BJ (cell line): ENCODE measurements at regions not wholly inside any gene's neighbourhood (a gene's known extent, or its start where the extent isn't known, plus 50 kb on each side); places are given as distances from the start of the nearest gene placed in this dataset.

ENCODE experiments used
- CTCF ChIA-PET: fragments of 350-600 bp; formaldehyde crosslinking; extraction: SDS; loops from one replicate; lab custom pipeline; 2021; ENCODE audit warnings: antibody characterized with exemption, inconsistent platforms; lab: Yijun Ruan, JAX
- POLR2A ChIA-PET: fragments of 300-600 bp; sonication (Branson Sonifier 250); formaldehyde crosslinking; extraction: SDS; loops from one replicate; lab custom pipeline; 2021; ENCODE audit warnings: antibody characterized with exemption; lab: Charles Lee
- DNase-seq: peaks from one replicate; pipeline ENCODE4 v3.0.0-alpha.2; 2011; ENCODE audit warnings: low read depth
- H3K27me3 ChIP-seq: 2 replicates; pipeline ENCODE4 v1.6.0; 2011; ENCODE audit warnings: low read length; ENCODE audit not compliant: control insufficient read depth, insufficient read depth
- H3K36me3 ChIP-seq: 2 replicates; pipeline ENCODE4 v1.5.1; 2011; ENCODE audit warnings: low read length; ENCODE audit not compliant: control insufficient read depth, insufficient read depth
- H3K4me3 ChIP-seq: 2 replicates; pipeline ENCODE4 v1.5.1; 2011; ENCODE audit warnings: low read depth, mild to moderate bottlenecking, control low read depth, low read length
- CTCF ChIP-seq: IDR thresholded peaks from 2 replicates; pipeline ENCODE4 v1.5.1; 2011; ENCODE audit warnings: low read depth, mild to moderate bottlenecking, control low read depth, inconsistent platforms, low read length, moderate library complexity; ENCODE audit not compliant: insufficient read depth

DNA sequence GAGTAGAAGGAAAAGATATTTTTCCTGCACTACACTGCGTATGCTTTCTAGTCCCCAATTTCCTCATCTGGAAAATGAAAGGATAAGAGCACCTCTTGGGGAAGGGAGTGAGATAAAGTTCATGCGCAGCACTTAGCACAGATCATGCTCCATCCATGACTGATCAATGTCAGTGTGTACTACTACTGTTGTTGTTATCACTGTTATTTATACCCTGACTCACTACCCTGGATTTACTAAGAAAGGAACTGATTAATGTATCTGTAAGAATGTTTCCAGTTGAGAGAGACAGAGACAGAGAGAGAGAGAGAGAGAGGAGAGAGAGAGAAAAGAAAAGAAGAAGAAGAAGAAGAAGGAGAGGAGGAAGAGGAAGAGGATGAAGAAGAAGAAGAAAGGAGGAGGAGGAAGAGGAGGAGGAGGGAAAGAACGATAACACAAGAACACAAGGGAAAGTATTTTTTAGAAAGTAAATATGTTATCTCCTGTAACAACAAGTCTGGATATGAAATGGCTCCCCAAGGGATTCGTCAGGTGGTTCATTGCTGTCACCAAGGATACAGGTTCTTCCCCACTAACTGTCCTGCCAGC lies 212.2 kb upstream of the PROK2 start:
- DNase-seq: no peak
- Histone ChIP-seq H3K4me3 (no peak overlapping the region), H3K27me3 (no peaks in the 10 kb centered on the region), H3K36me3 (no peaks in the 10 kb centered on the region)
- ChIA-PET CTCF (interaction anchor here (2.1 kb wide), 1 partner anchor 8 kb away, joined by 5 read pairs; no protein-coding TSS in a partner anchor), POLR2A (no interaction called here)
- TF ChIP-seq CTCF: no peak

- Histone ChIP-seq H3K4me3 (no peak overlapping the region), H3K36me3 (no peaks in the 10 kb centered on the region), H3K27me3 (no peaks in the 10 kb centered on the region)
- ChIA-PET CTCF (no interaction called here), POLR2A (no interaction called here)
- TF ChIP-seq CTCF: no peak
- no peak for DNase-seq
These were observed 210.0 kb upstream of the PROK2 start for GRCh38 chr3:71994906-71995305.

DNA sequence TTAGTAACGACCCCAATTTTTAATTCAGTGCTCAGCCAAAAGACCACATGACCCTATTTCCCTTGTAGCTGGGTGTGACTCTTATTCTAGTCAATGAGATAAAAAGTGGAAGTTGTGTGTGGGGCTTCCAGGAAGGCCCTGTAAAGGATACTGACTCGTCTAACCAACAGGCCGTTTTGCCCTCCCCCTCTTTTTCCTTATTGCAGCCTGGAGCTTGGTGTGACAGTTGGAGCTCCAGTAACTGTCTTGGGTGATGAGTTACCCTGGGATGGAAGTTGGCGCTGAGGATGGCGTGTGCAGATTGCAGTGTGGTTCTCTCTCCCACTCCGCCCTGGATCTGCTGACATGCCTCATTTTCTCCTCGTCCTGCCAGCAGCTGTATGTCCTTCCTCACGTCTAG lies 209.3 kb upstream of the PROK2 start:
- no peaks in the 10 kb centered on the region for H3K36me3 ChIP-seq
- ChIA-PET POLR2A (no interaction called here), CTCF (no interaction called here)

DNA sequence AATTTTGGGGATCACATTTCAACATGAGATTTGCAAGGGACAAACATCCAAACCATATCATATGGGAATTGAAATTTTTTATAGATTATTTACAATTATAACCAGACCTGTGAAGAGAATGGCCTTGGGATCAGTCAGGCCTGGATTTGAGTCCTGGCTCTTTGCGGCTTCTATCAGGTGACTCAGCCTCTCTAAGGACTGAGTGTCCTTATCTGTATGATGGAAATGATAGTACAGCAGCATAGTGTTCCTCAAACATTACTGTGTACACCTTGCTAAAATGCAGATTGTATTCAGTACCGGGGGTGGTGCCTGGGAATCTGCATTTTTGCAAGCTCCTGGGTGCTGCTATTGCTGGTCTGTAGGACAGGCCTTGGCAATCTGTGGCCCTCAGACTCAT lies 206.7 kb upstream of the PROK2 start:
- CTCF ChIA-PET: no interaction called here
- no peak overlapping the region for H3K4me3 ChIP-seq
- POLR2A ChIA-PET: no interaction called here
- no peaks in the 10 kb centered on the region for H3K27me3 ChIP-seq
- no peak for DNase-seq
- no peak for TF ChIP-seq CTCF
- H3K36me3 ChIP-seq: no peaks in the 10 kb centered on the region

More for the DNA sequence above, 209.3 kb upstream of the PROK2 start:
- no peaks in the 10 kb centered on the region for H3K27me3 ChIP-seq
- TF ChIP-seq CTCF: no peak
- H3K4me3 ChIP-seq: no peak overlapping the region
- DNase-seq: no peak

GRCh38 chr3:71991046-71991445 lies 206.1 kb upstream of the PROK2 start:
- POLR2A ChIA-PET: no interaction called here
- no peak for TF ChIP-seq CTCF
- no peak overlapping the region for H3K4me3 ChIP-seq
- DNase-seq: no peak
- H3K27me3 ChIP-seq: no peaks in the 10 kb centered on the region
- no peaks in the 10 kb centered on the region for H3K36me3 ChIP-seq
- CTCF ChIA-PET: no interaction called here
